NT2/D1 (cell line): ENCODE measurements at regions not wholly inside any gene's neighbourhood (a gene's known extent, or its start where the extent isn't known, plus 50 kb on each side); places are given as distances from the start of the nearest gene placed in this dataset.

Experiments
- SUZ12 ChIP-seq: IDR thresholded peaks from 2 replicates; pipeline ENCODE4 v1.6.1; 2011; ENCODE audit not compliant: insufficient read length, insufficient read depth; ENCODE audit errors: extremely low read depth
- ZNF274 ChIP-seq: IDR thresholded peaks from 2 replicates; pipeline ENCODE4 v1.6.1; 2011; ENCODE audit warnings: mild to moderate bottlenecking, low read depth, low read length

- no peak for TF ChIP-seq SUZ12
- TF ChIP-seq ZNF274 = no peak
These were observed 205.1 kb downstream of the NUFIP1 start for GRCh38 chr13:44783994-44784707.
